Astrocyte of the cerebellum (primary cell): ENCODE measurements at regions not wholly inside any gene's neighbourhood (a gene's known extent, or its start where the extent isn't known, plus 50 kb on each side); places are given as distances from the start of the nearest gene placed in this dataset.

ENCODE experiments used
- DNase-seq: peaks from one replicate; pipeline ENCODE4 v3.0.0-alpha.2; 2011; ENCODE audit warnings: low read depth
- H3K4me3 ChIP-seq: 2 replicates; pipeline ENCODE4 v1.5.1; 2011; ENCODE audit warnings: mild to moderate bottlenecking, low read depth, low read length, moderate library complexity
- CTCF ChIP-seq: IDR thresholded peaks from 2 replicates; pipeline ENCODE4 v1.5.1; 2012; ENCODE audit warnings: low read length, low read depth, moderate library complexity, mild to moderate bottlenecking; ENCODE audit errors: missing control alignments
- in situ Hi-C: cut with HindIII; loops from 2 replicates; pipeline ENCODE4 v1.10.0; 2017; ENCODE audit warnings: low sequenced_read_pairs

- TF ChIP-seq CTCF, result no peak
- DNase-seq, result no peak
- no peak overlapping the region for H3K4me3 ChIP-seq
- in situ Hi-C loops, result no loop called here
Measured at GRCh38 chr3:23004971-23005370, 198.2 kb upstream of the UBE2E2 start.

GRCh38 chr3:23017801-23018200 lies 185.3 kb upstream of the UBE2E2 start:
- H3K4me3 ChIP-seq, result no peak overlapping the region
- DNase-seq, result no peak
- in situ Hi-C loops, result no loop called here
- TF ChIP-seq CTCF, result no peak

- TF ChIP-seq CTCF, result no peak
- in situ Hi-C loops, result no loop called here
- no peak overlapping the region for H3K4me3 ChIP-seq
- no peak for DNase-seq
Measured at GRCh38 chr3:23019596-23020300, 183.4 kb upstream of the UBE2E2 start.

GRCh38 chr3:23028294-23028693 lies 174.8 kb upstream of the UBE2E2 start:
- in situ Hi-C loops, result no loop called here
- no peak for DNase-seq
- H3K4me3 ChIP-seq, result no peak overlapping the region
- no peak for TF ChIP-seq CTCF

GRCh38 chr3:23029001-23029400 lies 174.1 kb upstream of the UBE2E2 start:
- H3K4me3 ChIP-seq, result no peak overlapping the region
- no peak for DNase-seq
- in situ Hi-C loops, result no loop called here
- TF ChIP-seq CTCF, result no peak

- H3K4me3 ChIP-seq, result no peak overlapping the region
- DNase-seq, result no peak
- no peak for TF ChIP-seq CTCF
- in situ Hi-C loops, result no loop called here
Measured at GRCh38 chr3:23035927-23036640, 167.0 kb upstream of the UBE2E2 start.
